ENCODE measurements at regions not wholly inside any gene's neighbourhood (a gene's known extent, or its start where the extent isn't known, plus 50 kb on each side); places are given as distances from the start of the nearest gene placed in this dataset.

DNA sequence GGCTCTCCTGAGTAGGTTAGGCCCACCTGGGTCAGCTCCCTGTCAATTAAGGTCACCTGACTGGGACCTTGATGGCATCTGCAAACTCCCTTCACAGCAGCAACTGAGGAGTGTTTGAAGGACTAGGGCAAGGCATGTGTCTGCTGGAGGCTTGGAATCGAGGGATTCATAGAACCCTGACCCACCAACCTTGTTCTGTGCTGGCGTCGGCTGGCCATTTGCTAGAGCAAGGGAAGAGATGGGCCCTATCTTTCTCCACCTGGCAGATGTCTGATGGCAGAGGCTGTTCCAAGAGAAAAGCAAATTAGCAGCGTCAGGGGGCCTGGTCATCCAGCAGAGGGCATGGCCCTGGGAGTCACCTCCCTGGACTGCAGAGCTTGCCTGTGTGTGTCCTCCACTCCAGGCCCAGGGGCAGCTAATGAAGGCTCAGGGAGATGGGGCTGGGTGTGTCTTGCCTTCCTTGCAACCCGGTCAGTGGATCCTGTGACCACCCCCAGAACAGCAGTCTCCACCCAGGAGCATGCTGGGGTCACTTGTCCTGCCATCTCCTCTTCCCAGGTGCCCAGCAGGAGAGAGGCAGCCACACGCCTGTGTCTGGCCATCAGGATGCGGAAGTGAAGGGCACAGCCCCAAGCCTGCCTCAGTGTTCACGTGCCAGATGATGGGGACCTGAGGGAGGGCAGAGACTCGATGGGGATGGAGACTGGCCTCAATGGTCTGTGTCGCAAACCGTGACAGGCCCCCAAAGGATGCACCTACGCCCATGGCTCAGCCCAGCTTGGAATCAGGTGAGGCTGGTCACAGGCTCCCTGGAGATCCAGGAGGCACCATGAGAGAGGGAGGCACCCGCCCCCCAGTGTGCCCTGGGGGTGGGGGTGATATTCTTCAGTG lies 53.9 kb downstream of the BARX1 start:
- intact Hi-C loops (cut with DNase I) = no loop called here
- Histone ChIP-seq H3K27me3 (replicated peaks; ENCODE audit: insufficient read depth) (no peaks in the 10 kb centered on the region), H3K27ac (no peak overlapping the region), H3K36me3 (no peaks in the 10 kb centered on the region), H3K9me3 (no peaks in the 10 kb centered on the region), H3K4me1 (replicated peaks) (no peaks in the 10 kb centered on the region), H3K4me3 (no peak overlapping the region)
- WGBS = 90% methylated on average over 13 of the region's 13 CpGs
- DNase-seq (ENCODE audit: low spot score) = no peak
- TF ChIP-seq POLR2A (IDR thresholded peaks at IDR 0.05) = no peak
- TF ChIP-seq POLR2AphosphoS5 (IDR thresholded peaks at IDR 0.05) = no peak
- TF ChIP-seq CTCF (IDR thresholded peaks at IDR 0.05) = no peak

- TF ChIP-seq POLR2A (IDR thresholded peaks at IDR 0.05) (no peak), POLR2AphosphoS5 (IDR thresholded peaks at IDR 0.05) (no peak), CTCF (IDR thresholded peaks at IDR 0.05) (no peak)
- Histone ChIP-seq H3K9me3 (no peaks in the 10 kb centered on the region), H3K27me3 (replicated peaks; ENCODE audit: insufficient read depth) (no peaks in the 10 kb centered on the region), H3K36me3 (no peaks in the 10 kb centered on the region), H3K4me1 (replicated peaks) (no peaks in the 10 kb centered on the region), H3K4me3 (no peak overlapping the region), H3K27ac (no peak overlapping the region)
- no peak for DNase-seq (ENCODE audit: low spot score)
- intact Hi-C loops (cut with DNase I) = no loop called here
- 86% methylated on average over 5 of the region's 5 CpGs for WGBS
These were observed 54.7 kb downstream of the BARX1 start for GRCh38 chr9:93900436-93900819.

- WGBS = 93% methylated on average over 8 of the region's 8 CpGs
- H3K9me3 ChIP-seq = no peaks in the 10 kb centered on the region
- H3K27ac ChIP-seq = no peak overlapping the region
- no peak overlapping the region for H3K4me3 ChIP-seq
- DNase-seq (ENCODE audit: low spot score) = no peak
- TF ChIP-seq POLR2AphosphoS5 (IDR thresholded peaks at IDR 0.05) = no peak
- TF ChIP-seq POLR2A (IDR thresholded peaks at IDR 0.05) = no peak
- no peak for TF ChIP-seq CTCF (IDR thresholded peaks at IDR 0.05)
- H3K4me1 ChIP-seq (replicated peaks) = no peaks in the 10 kb centered on the region
- H3K36me3 ChIP-seq = no peaks in the 10 kb centered on the region
- H3K27me3 ChIP-seq (replicated peaks; ENCODE audit: insufficient read depth) = no peaks in the 10 kb centered on the region
- intact Hi-C loops (cut with DNase I) = no loop called here
These were observed 55.3 kb downstream of the BARX1 start for GRCh38 chr9:93899609-93900435.

DNA sequence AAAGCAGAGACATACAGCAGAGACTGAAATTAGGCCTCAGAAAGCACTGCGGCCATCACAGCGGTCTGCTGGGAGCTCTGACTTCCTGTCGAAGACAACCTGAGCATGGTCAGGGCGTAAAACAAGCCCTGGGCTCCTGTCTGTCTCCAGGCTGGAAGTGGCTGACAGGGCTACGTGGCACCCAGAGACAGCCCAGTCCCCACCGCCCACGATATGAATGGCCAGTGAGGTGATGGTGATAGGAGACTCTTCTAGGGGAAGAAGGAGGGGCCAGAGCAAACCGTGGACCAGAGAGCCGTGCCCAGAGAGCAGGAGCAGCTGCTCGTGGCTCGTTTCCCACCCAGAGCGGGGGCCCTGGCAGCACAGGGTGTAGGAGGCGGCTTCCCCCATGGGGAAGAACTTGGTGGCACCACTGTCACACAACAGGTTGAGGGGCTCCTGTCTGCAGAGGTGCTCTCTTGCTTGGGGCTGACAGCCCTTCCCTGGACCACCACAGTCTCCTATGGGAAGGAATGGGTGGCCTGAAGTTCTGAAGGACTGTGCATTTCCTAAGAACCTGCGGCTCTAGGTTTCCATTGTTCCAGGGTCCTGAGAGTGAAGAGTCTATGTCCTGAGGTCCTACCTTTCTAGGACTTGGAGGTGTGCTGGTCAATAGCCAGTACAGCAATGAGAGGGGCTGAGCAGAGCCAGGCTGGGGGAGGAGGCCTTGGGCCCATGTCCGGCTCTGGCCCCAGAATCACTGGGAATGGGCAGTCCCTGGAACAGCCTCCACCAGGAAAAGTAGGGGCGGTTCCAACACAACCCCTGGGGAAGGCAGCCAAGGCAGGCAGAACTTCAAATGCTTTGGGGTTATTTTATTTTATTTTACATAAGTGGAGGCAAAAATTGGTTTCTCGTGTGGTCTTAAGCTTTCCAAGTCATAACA lies 56.4 kb downstream of the BARX1 start:
- WGBS = 82% methylated on average over 17 of the region's 17 CpGs
- Histone ChIP-seq H3K4me1 (replicated peaks) (no peaks in the 10 kb centered on the region), H3K36me3 (no peaks in the 10 kb centered on the region), H3K9me3 (no peaks in the 10 kb centered on the region), H3K4me3 (no peak overlapping the region), H3K27ac (no peak overlapping the region), H3K27me3 (replicated peaks; ENCODE audit: insufficient read depth) (no peaks in the 10 kb centered on the region)
- TF ChIP-seq POLR2A (IDR thresholded peaks at IDR 0.05) = no peak
- TF ChIP-seq POLR2AphosphoS5 (IDR thresholded peaks at IDR 0.05) = no peak
- no peak for TF ChIP-seq CTCF (IDR thresholded peaks at IDR 0.05)
- intact Hi-C loops (cut with DNase I) = no loop called here
- DNase-seq (ENCODE audit: low spot score) = no peak
